Forelimb muscle (tissue), 1 donor: ENCODE measurements at regions not wholly inside any gene's neighbourhood (a gene's known extent, or its start where the extent isn't known, plus 50 kb on each side); places are given as distances from the start of the nearest gene placed in this dataset.
A peak's percentile ranks its signal among the peaks of the same experiment; 100 is the strongest.
"Not testable (repeated sequence)": the region's sequence is repeated elsewhere in the genome, so short reads cannot be mapped to it uniquely, and the experiment has no call there.

Experiments used
- DNase-seq: peaks from one replicate; pipeline ENCODE4 v3.0.0-alpha.2; 2013; ENCODE audit warnings: low read depth

DNA sequence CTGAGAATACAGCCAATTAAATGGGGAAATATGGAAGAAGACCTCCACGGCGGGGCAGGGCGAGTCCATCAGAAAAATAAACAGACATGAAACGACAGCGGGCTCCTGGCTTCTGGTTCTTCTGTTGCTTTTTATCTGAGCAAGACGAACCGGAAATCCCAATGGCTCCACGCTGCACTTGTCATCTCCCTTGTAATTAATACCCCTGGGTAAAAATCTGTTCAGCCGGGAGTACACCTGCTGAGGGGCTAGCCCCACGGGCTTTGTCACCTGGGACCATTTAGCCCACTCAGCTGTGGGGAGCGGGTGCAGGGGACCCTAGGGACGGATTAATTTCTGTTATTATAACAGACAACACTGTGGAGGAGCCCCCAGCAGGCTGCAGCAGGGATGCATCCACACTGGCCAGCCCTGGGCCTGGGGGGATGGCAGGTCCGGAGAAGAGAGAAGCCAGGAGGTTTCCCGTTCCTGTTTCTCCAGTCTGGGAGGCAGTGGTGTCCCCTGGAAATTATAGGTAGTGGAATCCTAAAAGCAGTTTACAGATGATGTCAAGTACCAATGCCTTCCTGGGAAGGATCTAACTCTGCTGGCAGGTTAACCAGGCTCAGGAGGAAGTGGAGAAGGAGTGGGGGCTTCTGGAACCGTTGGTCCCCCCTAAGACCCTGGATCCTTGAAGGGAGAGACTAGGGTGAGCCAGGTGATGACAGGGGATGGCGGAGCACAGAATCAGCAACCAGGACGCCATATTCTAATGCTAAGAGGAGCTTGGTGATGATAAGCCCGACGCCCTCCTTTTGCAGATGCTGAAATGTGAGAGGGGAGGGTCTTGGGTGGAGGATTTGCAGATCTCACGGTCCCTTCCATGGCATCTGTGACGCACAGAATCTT, 566.1 kb downstream of the PTPRU start:
- no peak for DNase-seq

GRCh38 chr1:29801561-29801973, 565.2 kb downstream of the PTPRU start:
- DNase-seq, result no peak

GRCh38 chr1:29801003-29801402, 564.7 kb downstream of the PTPRU start:
- DNase-seq, result no peak

DNA sequence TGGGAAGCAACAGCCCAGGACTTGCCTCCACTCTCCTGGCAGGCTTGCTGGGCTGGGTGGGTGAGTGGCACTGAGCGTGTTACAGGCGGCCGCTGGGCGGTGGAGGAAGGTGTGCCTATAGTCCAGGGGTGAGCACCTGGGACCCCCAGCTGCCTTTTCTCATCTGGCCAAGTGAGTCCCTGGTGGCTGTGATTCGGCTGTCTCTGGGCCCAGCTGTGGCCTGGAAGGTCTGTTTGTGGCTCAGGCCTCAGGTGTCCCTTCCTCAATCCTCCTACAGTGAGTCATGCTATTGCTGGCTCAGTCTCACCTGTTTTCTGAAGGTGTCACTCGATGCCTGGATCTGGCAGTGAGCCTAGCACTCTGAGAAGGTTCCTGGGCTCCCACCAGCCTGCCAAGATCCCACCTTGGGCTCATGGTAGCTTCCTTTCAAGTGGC, 564.2 kb downstream of the PTPRU start:
- no peak for DNase-seq

DNA sequence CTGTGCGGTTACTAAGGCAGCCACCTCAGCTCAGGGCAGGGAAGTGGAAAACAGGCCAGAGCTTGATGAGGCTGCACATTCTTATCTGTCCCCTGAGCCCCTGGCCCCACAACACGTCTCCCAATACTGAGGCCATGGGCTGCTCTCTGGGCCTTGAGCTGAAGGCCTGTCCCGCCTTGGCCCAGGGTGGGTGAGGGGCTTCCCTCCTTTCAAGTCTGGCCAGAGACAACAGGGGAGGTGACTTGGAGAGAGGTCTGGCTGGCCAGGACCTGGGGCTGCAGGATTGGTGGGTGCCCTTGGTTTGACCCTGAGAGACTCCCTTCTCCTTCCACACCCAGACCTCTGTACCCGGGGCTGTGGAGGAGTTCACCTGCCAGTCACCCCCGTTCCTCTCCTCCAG, 563.8 kb downstream of the PTPRU start:
- no peak for DNase-seq

DNA sequence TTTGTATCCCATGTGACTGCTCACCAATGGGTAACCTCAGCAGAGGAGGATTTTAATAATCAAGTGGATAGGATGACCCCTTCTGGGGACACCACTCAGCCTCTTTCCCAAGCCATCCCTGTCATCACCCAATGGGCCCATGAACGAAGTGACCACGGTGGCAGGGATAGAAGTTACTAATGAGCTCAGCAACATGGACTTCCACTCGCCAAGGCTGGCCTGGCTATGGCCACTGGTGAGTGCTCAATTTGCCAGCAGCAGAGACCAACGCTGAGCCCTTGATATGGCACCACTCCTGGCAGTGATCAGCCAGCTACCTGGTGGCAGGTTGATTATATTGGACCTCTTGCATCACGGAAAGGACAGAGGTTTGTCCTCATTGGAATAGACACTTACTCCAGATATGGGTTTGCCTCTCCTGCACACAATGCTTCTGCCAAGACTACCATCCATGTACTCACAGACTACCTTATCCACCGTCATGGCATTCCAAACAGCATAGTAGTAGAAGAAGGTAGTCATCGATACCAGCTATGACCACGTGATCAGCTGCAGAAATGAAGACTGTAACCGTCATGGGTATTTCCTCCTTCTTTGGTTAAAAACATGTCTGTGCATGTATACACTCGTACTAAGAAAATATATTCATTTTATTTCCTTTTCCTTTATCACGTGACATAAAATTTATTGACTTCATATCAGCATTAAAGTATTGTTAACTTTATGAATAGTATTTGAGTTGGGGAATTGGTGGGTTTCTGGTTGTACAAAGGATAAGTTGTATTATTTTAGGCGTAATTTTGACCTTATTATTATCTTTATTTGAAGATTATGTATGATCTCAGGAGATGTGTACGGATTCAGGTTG, 562.6 kb downstream of the PTPRU start:
- DNase-seq, result no peak

DNA sequence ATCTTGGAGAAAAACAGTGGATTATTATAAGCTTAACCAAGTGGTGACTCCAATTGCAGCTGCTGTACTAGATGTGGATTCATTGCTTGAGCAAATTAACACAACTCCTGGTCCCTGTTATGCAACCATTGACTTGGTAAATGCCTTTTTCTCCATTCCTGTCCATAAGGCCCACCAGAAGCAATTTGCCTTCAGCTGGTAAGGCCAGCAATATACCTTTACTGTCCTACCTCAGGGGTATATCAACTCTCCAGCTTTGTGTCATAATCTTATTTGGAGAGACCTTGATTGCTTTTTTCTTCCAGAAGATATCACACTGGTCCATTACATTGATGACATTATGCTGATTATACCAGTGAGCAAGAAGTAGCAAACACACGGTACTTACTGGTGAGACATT, 560.8 kb downstream of the PTPRU start:
- not testable (repeated sequence) for DNase-seq

DNA sequence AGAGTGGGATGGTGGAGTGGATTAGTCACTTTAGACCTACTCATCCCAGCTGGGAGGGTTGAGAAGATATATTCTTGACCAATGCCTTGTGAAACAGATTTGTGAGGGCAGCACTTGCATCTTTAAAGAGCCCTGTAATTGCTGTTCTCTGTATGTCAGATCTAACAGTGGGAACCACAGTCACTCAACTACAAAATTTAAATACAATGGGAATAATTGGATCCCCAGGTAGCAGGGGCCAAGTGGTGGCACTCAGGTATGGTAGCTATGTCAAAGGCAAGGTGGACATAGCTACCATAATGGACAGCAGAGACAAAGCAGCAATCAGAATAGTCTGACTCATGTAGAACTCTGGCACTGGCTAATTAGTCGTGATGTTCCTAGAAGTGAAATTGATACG, 559.6 kb downstream of the PTPRU start:
- DNase-seq, result not testable (repeated sequence)

- DNase-seq, result no peak
Observed at GRCh38 chr1:29793653-29794348, 557.5 kb downstream of the PTPRU start.

DNA sequence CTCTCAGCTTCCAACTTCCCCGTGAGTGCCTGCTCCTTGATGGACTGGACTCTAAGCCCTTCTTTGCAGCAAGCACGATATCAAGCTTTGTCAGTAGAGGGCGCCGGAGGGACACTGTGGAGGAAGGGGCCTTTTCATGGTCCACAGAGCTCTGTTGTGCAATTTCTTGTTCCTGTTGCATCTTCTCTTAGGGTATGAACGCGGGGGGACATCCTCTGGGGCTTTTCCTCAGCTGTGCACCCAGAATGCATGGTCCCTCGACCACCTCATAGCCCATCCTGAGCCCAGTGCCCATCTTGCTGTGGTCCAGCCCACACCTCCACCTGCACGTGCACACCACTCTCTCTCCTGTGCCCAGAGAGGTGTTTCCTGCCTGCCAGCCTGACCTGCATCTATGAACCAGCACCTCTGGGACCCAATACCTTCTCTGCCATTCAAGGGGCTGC, 556.8 kb downstream of the PTPRU start:
- peak; percentile 22 for DNase-seq

GRCh38 chr1:29789910-29790247, 553.6 kb downstream of the PTPRU start:
- DNase-seq, result no peak

GRCh38 chr1:29789221-29789909, 553.0 kb downstream of the PTPRU start:
- DNase-seq, result no peak

GRCh38 chr1:29786791-29787732, 550.7 kb downstream of the PTPRU start:
- DNase-seq, result no peak

DNA sequence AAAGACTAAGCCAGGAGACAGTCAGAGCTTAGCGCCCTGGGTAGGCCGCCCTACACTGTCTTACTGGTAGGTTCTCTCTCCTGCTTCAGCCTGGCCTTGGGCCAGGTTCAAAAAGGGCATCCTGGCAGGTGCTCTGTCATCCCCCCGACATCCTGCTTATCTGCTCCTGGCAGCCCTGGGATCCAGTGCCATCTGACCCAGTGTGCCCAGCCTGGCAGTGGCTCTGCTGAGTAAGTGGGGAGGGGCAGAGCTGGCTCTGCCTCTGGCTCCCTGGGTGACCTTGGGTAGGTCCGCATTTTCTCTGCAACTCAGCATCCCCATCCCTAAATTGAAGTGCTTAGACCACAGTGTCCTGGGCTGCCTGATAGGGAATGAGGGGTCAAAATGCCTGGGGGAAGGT, 549.9 kb downstream of the PTPRU start:
- DNase-seq, result no peak

- no peak for DNase-seq
Observed at GRCh38 chr1:29785554-29785953, 549.2 kb downstream of the PTPRU start.

- DNase-seq, result no peak
Observed at GRCh38 chr1:29785137-29785527, 548.8 kb downstream of the PTPRU start.

DNA sequence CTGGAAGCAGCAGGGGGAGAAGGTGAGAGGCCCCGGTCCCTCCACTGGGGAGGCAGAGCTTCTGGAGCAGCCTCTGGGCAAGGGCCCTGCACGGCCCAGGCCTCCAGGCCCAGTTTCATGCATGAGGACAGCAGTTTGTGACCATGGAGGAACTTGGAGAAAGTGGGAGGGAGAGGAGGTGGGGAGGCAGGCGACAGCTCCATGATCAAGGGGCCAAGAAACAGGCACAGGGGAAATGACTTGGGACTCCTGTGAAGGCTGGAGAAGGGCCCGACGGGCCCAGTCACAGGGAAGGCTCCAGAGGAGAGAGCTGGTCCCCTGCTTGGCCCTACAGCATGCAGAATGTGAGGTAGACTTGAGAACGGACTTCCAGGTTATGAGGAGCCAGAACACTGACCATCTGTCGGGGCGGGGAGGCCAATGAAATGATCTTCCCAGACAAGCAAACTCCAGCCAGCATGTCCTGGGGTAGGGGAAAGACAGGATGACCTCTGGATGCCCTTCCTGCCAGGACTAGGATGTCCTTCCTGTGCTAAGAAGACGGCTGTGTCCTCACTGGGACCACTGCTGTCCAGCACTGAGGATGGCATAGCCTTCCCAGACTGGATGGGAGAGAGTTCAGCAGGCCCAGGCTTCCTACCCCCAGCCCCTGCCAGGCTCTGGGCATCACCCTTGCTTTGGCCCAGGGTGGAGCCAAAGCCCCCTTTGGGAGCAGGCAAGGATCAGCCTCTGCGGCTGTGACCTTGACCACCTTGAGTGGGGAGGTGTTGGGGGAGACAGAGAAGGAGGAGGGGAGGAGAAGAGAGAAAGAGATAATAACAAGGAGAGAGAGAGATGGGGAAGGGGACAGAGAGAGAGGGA, 548.2 kb downstream of the PTPRU start:
- DNase-seq, result no peak

GRCh38 chr1:29783508-29784275, 547.4 kb downstream of the PTPRU start:
- DNase-seq, result no peak
